ENCODE measurements at regions not wholly inside any gene's neighbourhood (a gene's known extent, or its start where the extent isn't known, plus 50 kb on each side); places are given as distances from the start of the nearest gene placed in this dataset.

DNA sequence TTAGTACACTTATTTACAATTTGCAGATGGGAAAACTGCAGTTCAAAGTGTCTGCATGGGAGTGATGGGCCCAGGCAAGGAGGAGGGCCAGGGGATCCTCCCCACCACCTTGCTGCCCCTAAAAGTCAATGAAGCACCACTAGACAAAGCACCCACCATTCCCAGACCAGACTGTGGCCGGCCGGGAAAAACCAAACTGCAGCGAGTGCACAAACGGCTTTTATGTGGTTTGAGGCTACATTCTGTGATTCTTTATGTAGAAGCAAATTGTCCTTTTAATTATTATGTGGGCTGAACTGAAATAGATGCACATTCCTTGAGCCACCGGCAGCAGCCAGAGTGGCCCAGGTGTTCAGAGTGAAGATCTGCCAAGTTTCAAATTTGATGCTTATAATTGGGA is 585.3 kb upstream of the KLF4 start:
- intact Hi-C loops (cut with DNase I; ENCODE audit: low total_unique reads): no loop called here
- Histone ChIP-seq H3K9me3 (no peaks in the 10 kb centered on the region), H3K36me3 (no peaks in the 10 kb centered on the region), H3K27me3 (no peaks in the 10 kb centered on the region), H3K4me3 (no peak overlapping the region), H3K4me1 (peaks cover 0 to 5% (median 0%) of the 10 kb centered on the region in 4 donors), H3K27ac (no peak overlapping the region)
- no peak for TF ChIP-seq POLR2AphosphoS5 (IDR thresholded peaks at IDR 0.05)
- no peak for TF ChIP-seq EP300 (IDR thresholded peaks at IDR 0.05)
- DNase-seq: no peak
- WGBS, 5 donors: 69 to 82% (median 71%) methylated on average over 5 of the region's 5 CpGs

DNA sequence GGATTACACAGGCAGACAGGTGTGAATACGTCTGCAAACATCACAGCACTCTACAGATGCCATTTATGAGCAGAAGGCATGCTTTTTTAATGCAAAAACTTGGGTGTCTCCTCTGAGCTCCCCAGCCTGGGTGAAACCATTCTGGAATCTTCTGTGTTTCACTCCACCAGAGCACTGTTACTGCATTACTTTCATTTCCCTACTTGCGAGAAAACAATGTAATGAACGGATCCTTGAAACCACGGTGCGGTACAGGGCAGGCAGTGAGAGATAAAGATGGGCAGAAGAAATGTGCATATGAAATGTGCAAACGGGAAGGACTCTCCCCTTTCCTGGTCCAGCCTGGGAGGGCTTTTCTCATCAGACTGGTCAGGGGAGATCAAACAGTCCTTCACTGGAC is 584.3 kb upstream of the KLF4 start:
- Histone ChIP-seq H3K9me3 (no peaks in the 10 kb centered on the region), H3K4me1 (peaks cover 0 to 5% (median 0%) of the 10 kb centered on the region in 4 donors), H3K4me3 (no peak overlapping the region), H3K27me3 (no peaks in the 10 kb centered on the region), H3K36me3 (no peaks in the 10 kb centered on the region), H3K27ac (no peak overlapping the region)
- 58 to 84% (median 67%) methylated on average over 6 of the region's 6 CpGs for WGBS, 5 donors
- intact Hi-C loops (cut with DNase I; ENCODE audit: low total_unique reads): no loop called here
- TF ChIP-seq, protein P1, sequence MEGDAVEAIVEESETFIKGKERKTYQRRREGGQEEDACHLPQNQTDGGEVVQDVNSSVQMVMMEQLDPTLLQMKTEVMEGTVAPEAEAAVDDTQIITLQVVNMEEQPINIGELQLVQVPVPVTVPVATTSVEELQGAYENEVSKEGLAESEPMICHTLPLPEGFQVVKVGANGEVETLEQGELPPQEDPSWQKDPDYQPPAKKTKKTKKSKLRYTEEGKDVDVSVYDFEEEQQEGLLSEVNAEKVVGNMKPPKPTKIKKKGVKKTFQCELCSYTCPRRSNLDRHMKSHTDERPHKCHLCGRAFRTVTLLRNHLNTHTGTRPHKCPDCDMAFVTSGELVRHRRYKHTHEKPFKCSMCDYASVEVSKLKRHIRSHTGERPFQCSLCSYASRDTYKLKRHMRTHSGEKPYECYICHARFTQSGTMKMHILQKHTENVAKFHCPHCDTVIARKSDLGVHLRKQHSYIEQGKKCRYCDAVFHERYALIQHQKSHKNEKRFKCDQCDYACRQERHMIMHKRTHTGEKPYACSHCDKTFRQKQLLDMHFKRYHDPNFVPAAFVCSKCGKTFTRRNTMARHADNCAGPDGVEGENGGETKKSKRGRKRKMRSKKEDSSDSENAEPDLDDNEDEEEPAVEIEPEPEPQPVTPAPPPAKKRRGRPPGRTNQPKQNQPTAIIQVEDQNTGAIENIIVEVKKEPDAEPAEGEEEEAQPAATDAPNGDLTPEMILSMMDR (IDR thresholded peaks at IDR 0.05): no peak
- TF ChIP-seq POLR2A (IDR thresholded peaks at IDR 0.05) (no peak), EP300 (IDR thresholded peaks at IDR 0.05) (no peak), POLR2AphosphoS5 (IDR thresholded peaks at IDR 0.05) (no peak)
- no peak for DNase-seq

DNA sequence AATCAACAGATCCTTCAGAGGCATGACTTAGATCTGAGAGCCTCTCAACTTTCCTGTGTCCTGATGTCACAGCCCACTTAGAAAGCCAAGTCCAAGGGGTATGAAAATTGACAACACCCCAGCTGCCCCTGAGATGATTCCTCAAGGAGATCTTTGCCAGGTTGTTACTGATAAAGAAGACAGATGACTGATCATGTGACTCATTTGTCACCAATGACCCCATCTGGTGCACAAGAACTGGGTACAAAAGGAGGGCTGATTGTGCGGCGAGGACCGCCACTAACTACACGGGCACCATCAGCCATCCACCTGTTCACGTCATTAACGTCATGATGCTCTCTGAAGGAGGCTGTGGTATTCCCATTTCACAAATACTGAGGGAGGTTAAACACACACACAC is 583.2 kb upstream of the KLF4 start:
- no peaks in the 10 kb centered on the region for H3K27me3 ChIP-seq
- no peak overlapping the region for H3K4me3 ChIP-seq
- no peaks in the 10 kb centered on the region for H3K9me3 ChIP-seq
- no peak for TF ChIP-seq POLR2AphosphoS5 (IDR thresholded peaks at IDR 0.05)
- TF ChIP-seq, protein P1 (IDR thresholded peaks at IDR 0.05): no peak
- no peak for TF ChIP-seq EP300 (IDR thresholded peaks at IDR 0.05)
- no peak for TF ChIP-seq POLR2A (IDR thresholded peaks at IDR 0.05)
- DNase-seq: no peak
- no peak overlapping the region for H3K27ac ChIP-seq
- H3K4me1 ChIP-seq: peaks cover 0 to 5% (median 0%) of the 10 kb centered on the region in 4 donors
- intact Hi-C loops (cut with DNase I; ENCODE audit: low total_unique reads): no loop called here
- no peaks in the 10 kb centered on the region for H3K36me3 ChIP-seq
- 97 to 100% (median 97%) methylated on average over 6 of the region's 6 CpGs for WGBS, 5 donors

DNA sequence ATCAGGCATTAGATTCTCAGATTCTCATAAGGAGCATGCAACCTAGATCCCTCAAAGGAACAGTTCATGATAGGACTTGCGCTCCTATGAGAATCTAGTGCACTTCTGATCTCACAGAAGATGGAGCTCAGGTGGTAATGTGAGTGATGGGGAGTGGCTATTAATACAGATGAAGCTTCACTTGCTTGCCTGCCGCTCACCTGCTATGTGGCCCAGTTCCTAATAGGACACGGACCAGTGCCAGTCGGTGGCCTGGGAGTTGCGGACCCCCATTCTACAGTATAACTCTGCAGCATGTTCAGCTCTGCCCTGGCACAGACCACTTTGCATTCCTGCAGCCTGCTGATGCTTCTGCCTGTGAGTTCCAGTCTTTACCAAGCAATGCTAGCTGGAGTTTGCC is 581.3 kb upstream of the KLF4 start:
- Histone ChIP-seq H3K27ac (no peak overlapping the region), H3K27me3 (no peaks in the 10 kb centered on the region), H3K36me3 (no peaks in the 10 kb centered on the region), H3K4me1 (peaks cover 0 to 5% (median 0%) of the 10 kb centered on the region in 4 donors), H3K9me3 (no peaks in the 10 kb centered on the region), H3K4me3 (no peak overlapping the region)
- no peak for DNase-seq
- WGBS, 5 donors: 91 to 99% (median 98%) methylated on average over 5 of the region's 5 CpGs
- intact Hi-C loops (cut with DNase I; ENCODE audit: low total_unique reads): no loop called here
- no peak for TF ChIP-seq POLR2A (IDR thresholded peaks at IDR 0.05)
- TF ChIP-seq EP300 (IDR thresholded peaks at IDR 0.05): no peak
- TF ChIP-seq POLR2AphosphoS5 (IDR thresholded peaks at IDR 0.05): no peak

DNA sequence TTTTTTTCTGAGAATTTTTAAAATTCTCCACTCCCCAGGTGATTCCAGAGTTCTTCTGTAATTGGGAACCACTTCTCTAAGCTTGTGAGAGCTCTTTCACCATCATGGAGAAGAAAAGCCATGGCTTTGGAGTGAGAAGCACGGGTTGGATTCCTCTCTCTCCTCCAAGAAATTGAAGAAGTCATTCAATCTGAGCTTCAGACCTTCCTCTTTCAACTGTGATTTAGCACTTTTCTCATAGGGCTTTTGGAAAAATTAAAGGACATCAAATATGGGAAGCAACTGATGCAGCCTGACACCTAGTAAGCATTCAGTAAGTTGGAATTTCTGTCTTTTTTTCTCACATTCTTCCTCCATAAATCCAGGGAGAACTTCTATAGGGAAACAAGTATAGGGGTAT is 580.4 kb upstream of the KLF4 start:
- DNase-seq: no peak
- Histone ChIP-seq H3K27ac (no peak overlapping the region), H3K36me3 (no peaks in the 10 kb centered on the region), H3K4me1 (peaks cover 0 to 5% (median 0%) of the 10 kb centered on the region in 4 donors), H3K4me3 (no peak overlapping the region), H3K9me3 (no peaks in the 10 kb centered on the region), H3K27me3 (no peaks in the 10 kb centered on the region)
- no peak for TF ChIP-seq EP300 (IDR thresholded peaks at IDR 0.05)
- TF ChIP-seq POLR2AphosphoS5 (IDR thresholded peaks at IDR 0.05): no peak
- TF ChIP-seq, protein P1 (IDR thresholded peaks at IDR 0.05): no peak
- no peak for TF ChIP-seq POLR2A (IDR thresholded peaks at IDR 0.05)
- WGBS, 5 donors: 74 to 91% (median 80%) methylated on average over 1 of the region's 1 CpG
- intact Hi-C loops (cut with DNase I; ENCODE audit: low total_unique reads): no loop called here
